22Rv1 (cell line): ENCODE measurements at regions not wholly inside any gene's neighbourhood (a gene's known extent, or its start where the extent isn't known, plus 50 kb on each side); places are given as distances from the start of the nearest gene placed in this dataset.

Experiments
- CTCF ChIP-seq: fragments of 450-650 bp; IDR thresholded peaks from 2 replicates; pipeline ENCODE4 v1.5.1; 2017; ENCODE audit warnings: mild to moderate bottlenecking
- ZFX ChIP-seq: fragments of 450-650 bp; IDR thresholded peaks from 2 replicates; pipeline ENCODE4 v1.6.1; 2017; ENCODE audit warnings: antibody characterized with exemption, borderline replicate concordance

GRCh38 chr2:14197293-14197692 lies 435.2 kb upstream of the LRATD1 start:
- TF ChIP-seq CTCF (no peak), ZFX (no peak)
